HG02642 (cell line): ENCODE measurements at regions not wholly inside any gene's neighbourhood (a gene's known extent, or its start where the extent isn't known, plus 50 kb on each side); places are given as distances from the start of the nearest gene placed in this dataset.
"Not testable (repeated sequence)": the region's sequence is repeated elsewhere in the genome, so short reads cannot be mapped to it uniquely, and the experiment has no call there.

Experiments used
- ATAC-seq: cut with Tn5 transposase; IDR thresholded peaks from one replicate; pipeline ENCODE4 v1.9.1; 2021; ENCODE audit warnings: mild to moderate bottlenecking; ENCODE audit not compliant: unreplicated experiment, poor library complexity

DNA sequence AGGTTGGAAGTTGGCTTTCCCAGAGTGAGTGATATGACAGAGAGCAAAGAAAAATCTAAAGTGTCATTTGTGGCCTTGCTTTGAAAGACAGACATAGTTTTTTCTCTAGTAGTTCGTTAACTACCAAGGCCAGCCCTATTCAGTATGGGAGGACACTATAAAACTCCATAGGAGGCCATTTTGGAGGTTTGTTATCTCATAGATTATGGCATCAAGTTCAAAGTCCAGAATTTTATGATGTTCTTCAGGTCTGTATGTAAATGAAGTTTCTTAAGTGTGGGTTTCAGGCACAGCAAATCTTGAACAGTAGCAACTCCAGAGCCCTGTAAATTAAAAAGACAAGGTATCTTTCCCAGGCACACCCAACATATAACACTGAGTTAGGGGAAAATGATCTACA lies 437.1 kb downstream of the PLPP3 start:
- no peak for ATAC-seq

- ATAC-seq = no peak
Observed at GRCh38 chr1:56139836-56140235, 439.5 kb downstream of the PLPP3 start.

- no peak for ATAC-seq
Observed at GRCh38 chr1:56137521-56138505, 441.6 kb downstream of the PLPP3 start.

DNA sequence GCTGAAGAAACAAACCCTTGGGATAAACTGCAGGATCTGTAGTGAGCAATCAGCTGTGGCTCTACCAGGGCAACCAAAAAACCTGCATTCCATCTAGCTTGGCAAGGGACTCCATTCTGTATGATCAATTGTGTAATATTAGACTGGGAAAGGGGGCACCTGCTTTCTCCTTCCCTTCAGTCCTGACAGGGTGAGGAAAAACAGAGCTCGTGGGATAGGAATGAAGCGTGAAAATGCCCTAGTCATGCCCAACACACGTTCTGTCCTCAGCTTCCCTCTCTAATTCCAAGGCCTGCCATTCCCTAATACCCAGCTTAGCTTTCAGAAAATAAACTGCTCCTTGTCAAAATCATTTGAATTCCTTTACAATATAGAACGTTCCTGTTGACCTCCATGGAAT lies 442.3 kb downstream of the PLPP3 start:
- no peak for ATAC-seq

- peak; percentile 12 for ATAC-seq
Observed at GRCh38 chr1:56135864-56136147, 443.6 kb downstream of the PLPP3 start.

- peak; percentile 62 for ATAC-seq
Observed at GRCh38 chr1:56135069-56135863, 444.1 kb downstream of the PLPP3 start.

DNA sequence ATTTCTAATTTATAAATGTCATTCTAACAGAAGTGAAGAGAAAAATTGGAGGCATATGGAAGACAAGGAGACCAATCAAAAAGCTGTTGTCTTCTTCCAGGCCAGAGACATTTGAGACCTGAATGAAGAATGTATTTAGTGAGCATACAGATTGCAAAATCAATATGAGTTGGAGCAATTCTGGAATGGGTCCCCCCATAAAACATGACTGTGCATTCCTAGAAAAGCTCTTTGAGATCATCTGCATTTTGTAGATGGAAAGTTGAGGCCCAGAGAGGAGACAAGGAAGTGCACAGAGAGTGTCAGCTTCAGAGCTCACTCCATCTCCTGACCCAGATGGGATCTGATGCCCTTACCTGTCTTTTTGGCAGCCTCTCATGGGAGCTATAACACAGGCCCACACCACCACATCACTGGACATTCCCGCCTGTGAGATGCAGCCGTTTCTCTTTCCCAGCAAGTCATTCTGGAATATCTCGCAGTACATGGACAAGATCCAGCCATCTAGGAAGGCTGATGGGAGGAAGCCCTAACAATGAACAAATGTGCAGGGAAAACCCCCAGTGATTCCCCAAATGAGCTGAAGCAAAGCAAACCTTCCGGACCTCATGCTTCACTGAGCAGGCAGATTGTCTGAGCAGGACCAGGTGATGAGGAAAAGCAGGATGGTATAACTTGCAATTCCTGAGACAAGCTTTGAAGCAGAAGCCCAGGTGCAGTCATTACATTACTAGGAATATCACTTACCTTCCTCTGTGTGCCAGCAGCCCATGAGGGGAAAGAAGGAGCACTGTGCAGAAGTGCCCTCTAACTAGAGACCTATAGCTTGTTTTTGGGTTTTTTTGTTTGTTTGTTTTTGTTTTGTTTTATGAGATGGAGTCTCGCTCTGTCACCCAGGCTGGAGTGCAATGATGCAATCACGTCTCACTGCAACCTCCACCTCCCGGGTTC lies 445.6 kb downstream of the PLPP3 start:
- ATAC-seq = peak; percentile 65

- no peak for ATAC-seq
Observed at GRCh38 chr1:56132520-56132919, 446.8 kb downstream of the PLPP3 start.

GRCh38 chr1:56129837-56130236 lies 449.5 kb downstream of the PLPP3 start:
- ATAC-seq = no peak

- ATAC-seq = no peak
Observed at GRCh38 chr1:56125316-56125715, 454.0 kb downstream of the PLPP3 start.

DNA sequence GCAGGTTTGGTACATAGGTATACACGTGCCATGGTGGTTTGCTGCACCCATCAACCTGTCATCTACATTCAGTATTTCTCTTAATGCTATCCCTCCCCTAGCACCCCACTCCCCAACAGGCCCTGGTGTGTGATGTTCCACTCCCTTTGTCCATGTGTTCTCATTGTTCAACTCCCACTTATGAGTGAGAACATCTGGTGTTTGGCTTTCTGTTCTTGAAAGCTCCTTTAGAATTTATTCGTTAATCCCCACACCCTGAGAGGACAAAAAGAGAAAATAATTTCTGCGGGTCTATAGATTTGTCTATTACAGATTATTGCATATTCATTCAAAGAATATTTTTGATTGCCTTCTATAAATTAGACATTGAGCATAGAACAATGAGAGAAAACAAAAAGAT lies 455.5 kb downstream of the PLPP3 start:
- ATAC-seq = no peak

- ATAC-seq = no peak
Observed at GRCh38 chr1:56123421-56123820, 455.9 kb downstream of the PLPP3 start.

- ATAC-seq = no peak
Observed at GRCh38 chr1:56120021-56120420, 459.3 kb downstream of the PLPP3 start.

- not testable (repeated sequence) for ATAC-seq
Observed at GRCh38 chr1:56118676-56119075, 460.7 kb downstream of the PLPP3 start.

DNA sequence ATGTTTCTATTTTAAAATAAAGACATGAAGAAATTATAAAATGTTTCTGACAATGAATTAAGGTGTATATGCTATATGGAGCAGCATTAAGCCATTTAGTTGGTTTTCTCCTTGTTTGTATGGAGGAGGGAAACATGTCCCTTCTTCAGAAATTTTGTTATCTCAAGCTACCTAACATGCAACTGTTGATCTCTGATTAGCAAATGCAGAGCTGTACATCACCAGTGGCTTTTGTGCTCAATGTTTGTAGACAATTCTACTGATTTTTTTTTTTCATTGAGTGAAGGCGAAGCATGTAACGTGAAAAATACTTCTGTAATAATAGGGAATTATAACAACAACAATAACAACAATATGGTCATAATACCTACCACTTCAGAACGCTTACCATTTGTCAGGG lies 463.7 kb downstream of the PLPP3 start:
- no peak for ATAC-seq

DNA sequence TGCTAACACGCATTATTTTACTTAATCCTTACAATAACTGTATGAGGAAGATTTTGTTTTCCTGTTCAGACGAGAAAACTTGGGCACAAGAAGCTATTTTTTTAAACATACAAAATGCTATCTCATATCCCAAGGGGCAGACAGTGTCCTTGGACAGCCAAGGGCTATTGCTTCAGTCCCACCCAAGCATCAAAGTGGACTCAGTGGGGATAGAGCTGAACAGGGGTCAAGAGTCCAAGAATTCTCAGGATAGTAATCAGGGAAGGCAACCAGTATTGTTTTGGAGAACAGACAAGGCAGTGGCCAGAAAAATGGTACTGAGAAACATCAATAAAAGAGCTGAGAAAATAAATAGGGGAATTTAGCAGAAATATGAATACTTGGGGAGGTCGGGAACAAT lies 465.7 kb downstream of the PLPP3 start:
- ATAC-seq = no peak

DNA sequence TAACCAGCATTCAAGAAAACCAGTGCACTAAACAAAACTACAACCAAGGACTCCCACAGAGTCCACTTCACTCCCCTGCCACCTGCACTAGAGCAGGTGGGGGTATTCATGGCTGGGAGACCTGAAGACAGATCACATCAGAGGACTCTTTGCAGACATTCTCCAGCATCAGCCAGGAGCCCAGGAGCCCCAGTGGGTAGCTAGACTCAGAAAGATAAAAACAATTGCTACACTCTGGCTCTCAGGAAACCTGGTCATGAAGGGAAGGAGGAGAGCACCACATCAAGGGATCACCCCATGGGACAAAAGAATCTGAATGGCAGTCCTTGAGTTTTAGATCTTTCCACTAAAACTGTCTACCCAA lies 472.1 kb downstream of the PLPP3 start:
- ATAC-seq = no peak

DNA sequence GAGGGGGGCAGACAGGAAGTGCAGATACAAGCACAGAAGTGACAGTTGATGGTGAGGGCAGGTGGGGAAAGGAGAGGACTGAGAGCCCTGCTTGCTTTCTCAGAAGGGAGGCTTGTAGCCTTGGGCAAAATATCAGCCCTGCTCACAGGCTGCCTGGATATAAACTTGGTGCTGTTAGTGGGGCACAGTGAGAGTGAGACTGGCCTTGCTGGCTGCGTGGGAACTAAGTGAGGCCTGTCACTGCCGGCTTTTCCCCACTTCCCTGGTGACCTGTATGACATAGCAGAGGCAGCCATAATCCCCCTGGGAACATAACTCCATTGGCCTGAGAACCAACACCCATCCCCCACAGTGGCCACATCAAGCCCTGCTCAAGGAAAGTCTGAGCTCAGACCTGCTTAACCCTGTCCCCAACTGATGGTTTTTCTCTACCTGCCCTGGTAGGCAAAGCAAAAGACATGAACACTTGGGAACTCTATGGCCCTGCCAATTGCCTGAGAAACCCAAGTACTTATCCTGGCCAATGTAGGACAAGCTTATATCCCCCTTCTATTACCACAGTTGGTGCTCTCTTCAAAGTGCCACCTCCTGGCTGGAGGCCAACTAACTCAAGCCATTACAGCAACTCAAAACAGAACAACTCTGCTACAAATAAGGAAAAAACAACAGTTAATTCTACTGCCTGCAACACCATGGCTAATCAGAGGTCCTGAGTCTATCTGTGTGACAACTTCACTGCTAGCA lies 472.7 kb downstream of the PLPP3 start:
- no peak for ATAC-seq

DNA sequence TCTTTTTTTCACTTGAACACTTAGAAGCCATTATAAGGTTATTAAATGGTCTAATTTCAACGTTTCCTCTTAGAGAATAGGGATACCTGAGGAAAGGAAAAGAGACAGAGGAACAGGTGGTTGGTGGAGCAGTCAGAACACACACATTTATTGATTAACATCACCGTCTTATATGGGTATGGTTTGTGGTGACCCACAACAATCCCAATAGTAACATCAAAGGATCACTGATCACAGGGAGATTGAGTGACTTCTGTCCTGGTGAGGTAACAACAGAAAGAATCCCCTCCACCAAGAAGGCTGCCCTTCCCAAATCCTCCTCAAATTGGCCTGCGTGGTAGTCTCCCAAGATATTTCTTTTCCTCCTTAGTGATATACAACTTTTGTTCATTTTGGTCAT lies 474.0 kb downstream of the PLPP3 start:
- no peak for ATAC-seq

GRCh38 chr1:56099766-56100265 lies 479.5 kb downstream of the PLPP3 start:
- no peak for ATAC-seq
